ENCODE measurements at regions not wholly inside any gene's neighbourhood (a gene's known extent, or its start where the extent isn't known, plus 50 kb on each side); places are given as distances from the start of the nearest gene placed in this dataset.
"Not testable (repeated sequence)": the region's sequence is repeated elsewhere in the genome, so short reads cannot be mapped to it uniquely, and the experiment has no call there.

DNA sequence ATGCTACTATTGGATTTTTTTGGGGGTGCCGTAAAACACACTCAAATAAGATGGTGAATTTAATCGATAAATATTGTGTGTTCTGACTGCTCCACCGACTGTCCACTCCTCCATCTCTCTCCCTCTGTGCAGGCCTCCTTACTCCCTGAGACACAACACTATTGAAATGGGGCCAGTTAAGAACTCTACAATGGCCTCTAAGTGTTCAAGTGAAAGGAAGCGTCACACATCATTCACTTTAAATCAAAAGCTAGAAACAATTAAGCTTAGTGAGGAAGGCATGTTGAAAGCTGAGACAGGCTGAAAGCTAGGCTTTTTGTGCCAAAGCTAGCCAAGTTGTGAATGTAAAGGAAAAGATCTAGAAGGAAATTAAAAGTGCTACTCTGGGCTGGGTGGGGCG, 156.7 kb downstream of the CTTN start:
- H3K27ac ChIP-seq (ENCODE audit: low read depth, low read length), result no peak overlapping the region
- H3K27me3 ChIP-seq (ENCODE audit: control insufficient read depth, insufficient read depth, low read length), result no peaks in the 10 kb centered on the region
- H3K4me1 ChIP-seq (ENCODE audit: control insufficient read depth, insufficient read depth, low read length), result peaks cover 14% of the 10 kb centered on the region; the same call in 1 of the 2 replicates
- H3K36me3 ChIP-seq (ENCODE audit: control insufficient read depth, insufficient read depth, low read length), result no peaks in the 10 kb centered on the region
- H3K9me3 ChIP-seq (ENCODE audit: control insufficient read depth, insufficient read depth, low read depth, low read length), result no peaks in the 10 kb centered on the region
- no peak overlapping the region for H3K4me3 ChIP-seq (ENCODE audit: low read depth, low read length)
- H3K9ac ChIP-seq (ENCODE audit: low read length), result no peak overlapping the region

DNA sequence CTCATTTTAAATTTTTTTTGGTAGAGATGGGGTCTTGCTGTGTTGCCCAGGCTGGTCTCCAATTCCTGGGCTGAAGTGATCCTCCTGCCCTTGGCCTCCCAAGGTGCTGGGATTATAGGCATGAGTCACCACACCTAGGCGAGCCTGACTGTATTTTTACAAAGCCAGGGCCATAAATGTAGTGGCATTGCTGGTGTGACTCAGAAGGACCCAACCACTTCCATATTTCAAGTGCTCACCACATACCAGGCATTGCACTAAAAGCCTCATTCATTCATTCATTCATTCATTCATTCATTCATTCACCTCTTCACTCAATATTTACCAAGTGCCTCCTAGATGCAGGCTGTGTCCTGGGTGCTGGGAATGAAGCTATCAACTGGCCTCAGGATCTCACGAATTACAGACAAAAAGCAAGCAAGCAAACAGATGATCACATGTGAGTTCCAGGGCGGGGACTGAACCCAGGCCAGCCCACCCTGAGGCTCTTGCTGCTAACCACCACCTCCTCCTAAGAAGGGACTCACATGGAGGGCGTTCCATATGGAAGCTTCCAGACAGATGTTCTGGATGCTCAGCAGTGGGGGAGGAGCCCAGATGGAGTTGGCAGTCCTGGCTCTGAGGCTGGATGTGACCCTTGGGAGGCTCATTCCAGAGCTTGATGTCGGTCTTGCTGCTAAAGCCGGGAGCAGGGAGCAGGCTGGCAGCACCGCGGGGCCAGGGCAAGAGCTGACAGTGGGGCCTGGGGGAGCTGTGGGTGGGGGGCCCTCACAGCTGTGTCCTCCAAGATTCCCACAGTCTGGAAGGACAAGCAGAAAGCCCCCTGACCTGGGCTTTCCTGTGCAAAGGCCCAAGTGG, 158.8 kb downstream of the CTTN start:
- Histone ChIP-seq H3K9ac (ENCODE audit: low read length) (no peak overlapping the region), H3K27me3 (ENCODE audit: control insufficient read depth, insufficient read depth, low read length) (no peaks in the 10 kb centered on the region), H3K9me3 (ENCODE audit: control insufficient read depth, insufficient read depth, low read depth, low read length) (no peaks in the 10 kb centered on the region), H3K36me3 (ENCODE audit: control insufficient read depth, insufficient read depth, low read length) (no peaks in the 10 kb centered on the region), H3K27ac (ENCODE audit: low read depth, low read length) (no peak overlapping the region), H3K4me3 (ENCODE audit: low read depth, low read length) (no peak overlapping the region), H3K4me1 (ENCODE audit: control insufficient read depth, insufficient read depth, low read length) (peaks cover 3% of the 10 kb centered on the region; the same call in 1 of the 2 replicates)

- Histone ChIP-seq H3K9me3 (ENCODE audit: control insufficient read depth, insufficient read depth, low read depth, low read length) (no peaks in the 10 kb centered on the region), H3K27ac (ENCODE audit: low read depth, low read length) (no peak overlapping the region), H3K4me1 (ENCODE audit: control insufficient read depth, insufficient read depth, low read length) (peaks cover 3% of the 10 kb centered on the region; the same call in 1 of the 2 replicates), H3K36me3 (ENCODE audit: control insufficient read depth, insufficient read depth, low read length) (no peaks in the 10 kb centered on the region), H3K27me3 (ENCODE audit: control insufficient read depth, insufficient read depth, low read length) (no peaks in the 10 kb centered on the region), H3K9ac (ENCODE audit: low read length) (no peak overlapping the region), H3K4me3 (ENCODE audit: low read depth, low read length) (no peak overlapping the region)
Observed at GRCh38 chr11:70557742-70558485, 159.6 kb downstream of the CTTN start.

DNA sequence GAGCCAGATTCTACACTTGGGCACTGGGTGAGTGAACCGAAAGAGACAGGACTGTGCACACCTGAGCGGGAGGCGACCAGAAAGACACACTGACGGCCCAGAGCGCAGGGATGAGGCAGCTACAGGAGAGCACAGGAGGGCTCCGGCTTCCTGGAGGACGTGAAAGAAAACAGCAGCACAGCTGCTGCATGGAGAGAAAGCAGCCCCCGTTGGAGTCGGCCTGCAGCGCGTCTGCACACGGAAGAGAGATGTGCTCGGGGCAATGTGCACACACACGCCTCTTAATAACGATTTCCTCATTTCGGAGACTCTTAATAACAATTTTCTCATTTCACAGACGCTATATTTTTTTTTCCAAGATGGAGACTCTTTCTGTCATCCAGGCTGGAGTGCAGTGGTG, 160.4 kb downstream of the CTTN start:
- Histone ChIP-seq H3K4me3 (ENCODE audit: low read depth, low read length) (no peak overlapping the region), H3K4me1 (ENCODE audit: control insufficient read depth, insufficient read depth, low read length) (peaks cover 3% of the 10 kb centered on the region; the same call in 1 of the 2 replicates), H3K27me3 (ENCODE audit: control insufficient read depth, insufficient read depth, low read length) (no peaks in the 10 kb centered on the region), H3K36me3 (ENCODE audit: control insufficient read depth, insufficient read depth, low read length) (no peaks in the 10 kb centered on the region), H3K9ac (ENCODE audit: low read length) (no peak overlapping the region), H3K27ac (ENCODE audit: low read depth, low read length) (no peak overlapping the region), H3K9me3 (ENCODE audit: control insufficient read depth, insufficient read depth, low read depth, low read length) (no peaks in the 10 kb centered on the region)

DNA sequence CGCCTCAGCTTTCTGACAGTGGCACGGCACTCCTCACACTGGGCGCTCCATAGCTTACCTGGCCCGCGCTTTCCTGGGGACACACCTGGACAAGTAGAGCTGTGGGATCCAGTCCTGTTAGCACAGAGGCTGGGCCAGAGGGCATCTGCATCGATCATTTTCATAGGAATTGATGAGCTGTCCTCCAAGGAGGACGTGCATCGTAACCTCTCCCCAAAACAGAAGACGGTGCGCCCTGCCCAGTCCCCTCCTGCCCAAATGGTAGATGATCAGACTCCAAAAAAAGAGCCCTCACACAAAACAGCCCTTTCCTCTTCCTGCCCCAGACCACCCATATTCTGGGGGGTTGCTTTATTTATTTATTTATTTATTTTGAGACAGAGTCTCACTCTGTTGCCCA, 161.2 kb downstream of the CTTN start:
- H3K4me1 ChIP-seq (ENCODE audit: control insufficient read depth, insufficient read depth, low read length), result peaks cover 3% of the 10 kb centered on the region; the same call in 1 of the 2 replicates
- H3K27me3 ChIP-seq (ENCODE audit: control insufficient read depth, insufficient read depth, low read length), result no peaks in the 10 kb centered on the region
- H3K9ac ChIP-seq (ENCODE audit: low read length), result no peak overlapping the region
- no peaks in the 10 kb centered on the region for H3K36me3 ChIP-seq (ENCODE audit: control insufficient read depth, insufficient read depth, low read length)
- no peaks in the 10 kb centered on the region for H3K9me3 ChIP-seq (ENCODE audit: control insufficient read depth, insufficient read depth, low read depth, low read length)
- no peak overlapping the region for H3K4me3 ChIP-seq (ENCODE audit: low read depth, low read length)
- no peak overlapping the region for H3K27ac ChIP-seq (ENCODE audit: low read depth, low read length)

DNA sequence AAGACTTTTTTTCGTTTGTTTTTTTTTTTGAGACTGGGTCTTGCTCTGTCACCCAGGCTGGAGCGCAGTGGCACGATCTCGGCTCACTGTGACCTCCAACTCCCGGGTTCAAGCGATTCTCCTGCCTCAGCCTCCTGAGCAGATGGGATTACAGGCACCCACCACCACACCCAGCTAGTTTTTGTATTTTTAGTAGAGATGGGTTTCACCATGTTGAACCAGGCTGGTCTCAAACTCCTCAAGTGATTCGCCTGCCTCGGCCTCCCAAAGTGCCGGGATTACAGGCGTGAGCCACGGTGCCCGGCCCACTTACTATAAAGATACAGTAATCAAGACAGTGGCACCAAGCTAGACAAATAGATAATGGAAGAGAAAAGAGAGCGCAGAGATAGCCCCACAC, 162.3 kb downstream of the CTTN start:
- H3K9me3 ChIP-seq (ENCODE audit: control insufficient read depth, insufficient read depth, low read depth, low read length); H3K9ac ChIP-seq (ENCODE audit: low read length); H3K27ac ChIP-seq (ENCODE audit: low read depth, low read length); H3K36me3 ChIP-seq (ENCODE audit: control insufficient read depth, insufficient read depth, low read length); H3K27me3 ChIP-seq (ENCODE audit: control insufficient read depth, insufficient read depth, low read length); H3K4me3 ChIP-seq (ENCODE audit: low read depth, low read length); H3K4me1 ChIP-seq (ENCODE audit: control insufficient read depth, insufficient read depth, low read length): not testable (repeated sequence)

DNA sequence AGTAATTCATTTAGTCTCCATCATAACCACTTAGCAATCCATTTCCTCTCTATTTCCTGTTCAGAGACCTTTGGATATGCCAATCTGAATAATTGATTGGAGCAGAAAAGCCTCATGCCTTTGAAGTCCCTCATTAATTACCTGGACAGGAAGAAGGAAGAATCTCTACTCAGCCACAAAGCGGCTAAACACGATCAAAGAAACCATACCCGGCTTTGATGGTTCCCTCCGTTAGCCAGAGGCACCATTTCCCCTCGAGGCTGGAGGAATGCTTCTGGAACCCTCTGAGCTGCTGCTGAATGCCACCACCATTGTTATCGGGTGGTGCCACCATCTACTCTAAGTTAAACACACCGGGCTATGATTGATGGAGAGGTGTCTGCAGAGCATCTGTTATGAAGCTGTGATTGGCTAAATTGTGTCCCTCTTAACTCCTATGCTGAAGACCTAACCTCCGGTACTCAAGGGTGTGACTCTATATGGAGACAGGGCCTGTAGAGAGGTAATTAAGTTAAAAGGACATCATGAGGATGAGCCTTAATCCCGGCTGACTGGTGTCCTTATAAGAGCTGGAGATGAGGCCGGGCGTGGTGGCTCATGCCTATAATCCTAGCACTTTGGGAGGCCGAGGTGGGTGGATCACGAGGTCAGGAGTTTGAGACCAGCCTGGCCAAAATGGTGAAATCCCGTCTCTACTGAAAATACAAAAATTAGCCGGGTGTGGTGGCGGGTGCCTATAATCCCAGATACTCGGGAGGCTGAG, 168.6 kb downstream of the CTTN start:
- H3K9ac ChIP-seq (ENCODE audit: low read length), result no peak overlapping the region
- H3K36me3 ChIP-seq (ENCODE audit: control insufficient read depth, insufficient read depth, low read length), result no peaks in the 10 kb centered on the region
- H3K4me1 ChIP-seq (ENCODE audit: control insufficient read depth, insufficient read depth, low read length), result peaks cover 14% of the 10 kb centered on the region
- H3K27me3 ChIP-seq (ENCODE audit: control insufficient read depth, insufficient read depth, low read length), result no peaks in the 10 kb centered on the region
- H3K27ac ChIP-seq (ENCODE audit: low read depth, low read length), result no peak overlapping the region
- H3K9me3 ChIP-seq (ENCODE audit: control insufficient read depth, insufficient read depth, low read depth, low read length), result no peaks in the 10 kb centered on the region
- no peak overlapping the region for H3K4me3 ChIP-seq (ENCODE audit: low read depth, low read length)

- Histone ChIP-seq H3K27me3 (ENCODE audit: control insufficient read depth, insufficient read depth, low read length) (no peaks in the 10 kb centered on the region), H3K4me1 (ENCODE audit: control insufficient read depth, insufficient read depth, low read length) (peaks cover 14% of the 10 kb centered on the region), H3K9ac (ENCODE audit: low read length) (no peak overlapping the region), H3K9me3 (ENCODE audit: control insufficient read depth, insufficient read depth, low read depth, low read length) (no peaks in the 10 kb centered on the region), H3K4me3 (ENCODE audit: low read depth, low read length) (peak overlapping the region; percentile 45; the same call in 1 of the 2 replicates), H3K27ac (ENCODE audit: low read depth, low read length) (no peak overlapping the region), H3K36me3 (ENCODE audit: control insufficient read depth, insufficient read depth, low read length) (no peaks in the 10 kb centered on the region)
Observed at GRCh38 chr11:70567680-70568034, 169.3 kb downstream of the CTTN start.

DNA sequence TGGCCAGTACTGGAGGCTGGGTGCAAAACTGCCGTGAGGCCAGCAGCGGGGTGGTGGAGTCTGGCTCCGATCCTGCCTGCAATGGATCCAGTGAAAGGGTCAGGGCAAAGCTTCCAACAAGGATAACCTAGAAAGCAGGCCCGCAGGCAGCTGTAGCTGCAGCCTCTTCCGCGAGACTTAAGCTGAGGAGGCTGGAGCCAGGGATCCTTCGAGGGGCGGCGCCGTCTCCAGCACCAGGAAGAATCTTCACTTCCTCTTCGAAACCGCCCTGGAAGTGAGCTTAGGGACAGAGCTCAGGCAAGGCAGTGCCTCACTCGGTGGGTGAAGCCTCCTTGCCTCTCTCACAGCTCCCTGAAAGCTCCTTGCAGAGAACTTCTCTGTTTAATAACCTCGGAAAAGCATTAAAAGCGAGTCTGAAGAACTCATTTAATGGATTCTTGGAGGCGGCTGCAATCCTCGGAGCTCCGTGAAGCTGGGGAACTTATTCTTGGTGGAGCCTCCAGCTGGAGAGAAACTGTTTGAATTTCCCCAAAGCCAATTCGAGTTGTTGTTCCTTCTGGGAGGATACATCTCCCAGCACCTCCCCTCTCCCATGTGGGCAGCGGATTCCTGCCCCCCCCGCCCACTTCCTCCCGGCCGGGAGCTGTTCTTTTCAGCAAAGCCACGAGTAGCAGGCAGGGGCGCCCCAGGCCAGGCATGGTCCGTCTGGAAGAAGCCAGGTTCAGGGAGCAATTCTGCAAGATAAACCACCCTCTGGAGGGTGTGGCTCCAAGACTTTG, 169.9 kb downstream of the CTTN start:
- Histone ChIP-seq H3K4me1 (ENCODE audit: control insufficient read depth, insufficient read depth, low read length) (peaks cover 14% of the 10 kb centered on the region), H3K4me3 (ENCODE audit: low read depth, low read length) (peak overlapping the region; percentile 45; the same call in 1 of the 2 replicates), H3K9ac (ENCODE audit: low read length) (peak overlapping the region; percentile 43), H3K9me3 (ENCODE audit: control insufficient read depth, insufficient read depth, low read depth, low read length) (no peaks in the 10 kb centered on the region), H3K36me3 (ENCODE audit: control insufficient read depth, insufficient read depth, low read length) (no peaks in the 10 kb centered on the region), H3K27ac (ENCODE audit: low read depth, low read length) (no peak overlapping the region), H3K27me3 (ENCODE audit: control insufficient read depth, insufficient read depth, low read length) (no peaks in the 10 kb centered on the region)

DNA sequence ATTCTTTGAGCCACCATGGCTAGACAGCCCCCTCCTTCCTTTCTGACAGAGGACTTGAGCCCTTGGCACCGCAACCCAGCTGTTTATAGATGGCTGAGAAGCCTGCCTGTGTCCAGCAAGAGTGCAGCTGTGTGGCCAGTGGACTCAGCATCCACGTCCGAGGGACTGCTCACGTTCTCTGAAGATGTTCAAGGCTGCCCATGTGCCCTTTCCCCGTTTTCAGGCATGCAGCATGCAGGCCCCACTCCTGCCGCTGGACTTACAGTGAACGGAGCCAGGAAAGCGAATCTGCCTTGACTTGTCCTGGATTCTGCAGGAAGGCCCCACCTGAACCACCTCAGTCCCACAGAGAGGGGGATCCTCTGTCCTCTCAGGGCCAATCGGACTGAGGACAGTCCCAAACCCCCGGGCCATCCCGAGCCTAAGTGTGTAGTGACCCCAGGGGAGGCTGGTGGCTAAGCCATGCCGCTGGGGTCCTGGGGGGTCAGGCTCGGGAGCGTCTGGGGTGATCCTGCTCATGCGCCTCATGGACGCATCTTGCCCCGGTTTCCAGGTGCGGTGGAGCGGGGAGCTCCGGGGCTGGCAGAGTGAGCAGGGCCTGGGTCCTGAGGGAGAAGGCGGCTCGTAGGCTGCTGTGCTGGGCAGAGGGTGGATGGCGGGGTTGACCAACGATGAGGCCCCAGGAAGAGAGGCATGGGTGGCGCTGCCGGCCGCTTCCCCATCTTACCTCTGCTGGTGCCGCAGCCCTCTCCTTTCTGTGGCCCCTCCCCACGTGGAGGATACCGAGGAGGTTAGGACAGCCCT, 170.7 kb downstream of the CTTN start:
- no peak overlapping the region for H3K4me3 ChIP-seq (ENCODE audit: low read depth, low read length)
- no peak overlapping the region for H3K27ac ChIP-seq (ENCODE audit: low read depth, low read length)
- H3K4me1 ChIP-seq (ENCODE audit: control insufficient read depth, insufficient read depth, low read length), result peaks cover 14% of the 10 kb centered on the region
- no peaks in the 10 kb centered on the region for H3K27me3 ChIP-seq (ENCODE audit: control insufficient read depth, insufficient read depth, low read length)
- no peaks in the 10 kb centered on the region for H3K9me3 ChIP-seq (ENCODE audit: control insufficient read depth, insufficient read depth, low read depth, low read length)
- H3K36me3 ChIP-seq (ENCODE audit: control insufficient read depth, insufficient read depth, low read length), result no peaks in the 10 kb centered on the region
- no peak overlapping the region for H3K9ac ChIP-seq (ENCODE audit: low read length)

Data from HUES6 (cell line).